A673 (cell line): ENCODE measurements at regions not wholly inside any gene's neighbourhood (a gene's known extent, or its start where the extent isn't known, plus 50 kb on each side); places are given as distances from the start of the nearest gene placed in this dataset.

Experiments
- BruUV-seq: library from RNA; stranded (reverse); fragments of 400-500 nt; replicated peaks from 2 replicates; lab custom pipeline; 2021; lab: Mats Ljungman, UMichigan
- CTCF ChIA-PET: fragments of 300-600 bp; sonication (Branson Sonifier 250); formaldehyde crosslinking; loops from one replicate; lab custom pipeline; 2022; ENCODE audit warnings: antibody characterized with exemption; lab: Charles Lee
- POLR2A ChIA-PET: fragments of 300-600 bp; sonication (Branson Sonifier 250); formaldehyde crosslinking; loops from one replicate; lab custom pipeline; 2022; ENCODE audit warnings: antibody characterized with exemption; ENCODE audit not compliant: low non-redundant PET; lab: Charles Lee
- DNase-seq: peaks from one replicate; pipeline ENCODE4 v3.0.0-alpha.2; 2015; ENCODE audit warnings: low spot score
- H3K27ac ChIP-seq: fragments of 200-600 bp; sonication (generic); 2 replicates; pipeline ENCODE4 v1.5.1; 2016; ENCODE audit warnings: mixed run types, low read depth, mild to moderate bottlenecking, mixed read lengths, antibody characterized with exemption, low read length; ENCODE audit not compliant: poor library complexity, severe bottlenecking
- H3K27me3 ChIP-seq: fragments of 200-600 bp; sonication (generic); replicated peaks from 2 replicates; pipeline ENCODE4 v1.6.1; 2017; ENCODE audit warnings: mixed run types, low read depth, mild to moderate bottlenecking, mixed read lengths, antibody characterized with exemption, low read length; ENCODE audit not compliant: insufficient read depth, poor library complexity
- H3K36me3 ChIP-seq: fragments of 200-600 bp; sonication (generic); 2 replicates; pipeline ENCODE4 v1.6.1; 2016; ENCODE audit warnings: mixed run types, mild to moderate bottlenecking, mixed read lengths, antibody characterized with exemption, low read length; ENCODE audit not compliant: insufficient read depth, poor library complexity, severe bottlenecking
- H3K4me1 ChIP-seq: fragments of 200-600 bp; sonication (generic); 2 replicates; pipeline ENCODE4 v1.6.1; 2017; ENCODE audit warnings: mixed run types, mild to moderate bottlenecking, mixed read lengths, antibody characterized with exemption, low read length; ENCODE audit not compliant: insufficient read depth, poor library complexity, severe bottlenecking
- H3K4me3 ChIP-seq: fragments of 200-600 bp; sonication (generic); 2 replicates; pipeline ENCODE4 v1.5.1; 2016; ENCODE audit warnings: low read depth, mixed run types, mild to moderate bottlenecking, mixed read lengths, low read length; ENCODE audit not compliant: poor library complexity, severe bottlenecking
- H3K9me3 ChIP-seq: fragments of 200-600 bp; sonication (generic); 2 replicates; pipeline ENCODE4 v1.6.1; 2016; ENCODE audit warnings: mixed run types, low read depth, mild to moderate bottlenecking, mixed read lengths, antibody characterized with exemption, low read length; ENCODE audit not compliant: poor library complexity, severe bottlenecking
- CTCF ChIP-seq: fragments of 300-800, 200-600 bp; sonication (generic); conservative IDR thresholded peaks from 2 replicates; pipeline ENCODE4 v1.5.1; 2017; ENCODE audit warnings: low read depth, mild to moderate bottlenecking, antibody characterized with exemption, low read length, moderate library complexity, mixed read lengths
- EZH2 ChIP-seq: fragments of 200-600 bp; sonication (generic); IDR thresholded peaks from 2 replicates; pipeline ENCODE4 v1.6.1; 2017; ENCODE audit warnings: borderline replicate concordance, low read depth, mild to moderate bottlenecking, mixed read lengths, antibody characterized with exemption, low read length; ENCODE audit not compliant: poor library complexity, severe bottlenecking
- intact Hi-C: fragments of 100-400 bp; cut with micrococcal nuclease; formaldehyde crosslinking; loops from one replicate; pipeline ENCODE4 v1.10.0; 2022; ENCODE audit not compliant: unreplicated experiment

DNA sequence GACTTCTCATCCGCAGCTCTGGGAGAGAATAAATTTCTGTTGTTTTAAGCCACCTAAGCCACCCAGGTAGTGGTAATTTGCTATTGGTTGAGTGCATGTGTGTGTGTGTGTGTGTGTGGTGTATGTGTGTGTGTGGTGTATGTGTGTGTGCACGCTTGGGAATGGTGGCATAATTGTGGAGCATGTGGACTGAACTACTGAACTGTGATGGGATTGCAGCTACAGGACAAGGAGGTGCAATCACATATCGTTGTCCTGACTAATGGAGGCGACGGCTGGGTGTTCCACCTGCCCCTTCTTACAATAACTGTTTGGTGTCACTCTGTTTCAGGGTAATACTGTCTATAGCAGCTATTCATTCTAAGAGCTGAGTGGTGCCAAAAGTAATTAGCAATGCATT, 448.7 kb upstream of the PFKP start:
- H3K27me3 ChIP-seq: peaks cover 26% of the 10 kb centered on the region
- no TSS peak for BruUV-seq
- H3K27ac ChIP-seq: no peak overlapping the region
- CTCF ChIA-PET: interaction anchor here (0.6 to 0.7 kb wide), 2 partner anchors 219 to 695 kb away, joined by 3 to 4 read pairs; no protein-coding TSS in a partner anchor
- POLR2A ChIA-PET: no interaction called here
- no peak overlapping the region for H3K4me3 ChIP-seq
- no peaks in the 10 kb centered on the region for H3K9me3 ChIP-seq
- intact Hi-C loops: no loop called here
- no peak for TF ChIP-seq CTCF
- no peak for TF ChIP-seq EZH2
- H3K4me1 ChIP-seq: peaks cover 5% of the 10 kb centered on the region
- H3K36me3 ChIP-seq: no peaks in the 10 kb centered on the region
- DNase-seq: no peak

DNA sequence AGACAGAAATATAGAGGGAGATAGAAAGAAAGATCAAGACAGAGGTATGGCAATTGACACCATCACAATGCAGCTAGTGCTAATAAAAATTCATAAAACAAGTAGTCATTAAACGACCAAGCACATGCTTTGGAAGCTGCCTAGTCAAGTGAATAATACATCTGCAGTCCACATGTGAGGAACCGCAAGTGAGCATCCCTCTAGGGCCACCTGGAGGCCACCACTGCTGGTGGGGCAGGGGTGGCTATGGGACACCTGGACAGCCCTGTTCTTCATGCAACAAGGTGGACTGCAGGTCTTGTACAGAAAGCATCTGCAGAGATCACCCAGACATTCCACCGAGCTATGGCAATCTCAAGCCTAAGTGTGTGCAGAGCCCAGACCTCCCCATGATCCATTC, 451.1 kb upstream of the PFKP start:
- H3K27ac ChIP-seq: no peak overlapping the region
- no peak for TF ChIP-seq EZH2
- no peak for TF ChIP-seq CTCF
- H3K4me1 ChIP-seq: peaks cover 5% of the 10 kb centered on the region
- BruUV-seq: no TSS peak
- DNase-seq: no peak
- POLR2A ChIA-PET: no interaction called here
- H3K9me3 ChIP-seq: no peaks in the 10 kb centered on the region
- H3K4me3 ChIP-seq: no peak overlapping the region
- no peaks in the 10 kb centered on the region for H3K36me3 ChIP-seq
- CTCF ChIA-PET: no interaction called here
- H3K27me3 ChIP-seq: peaks cover 50% of the 10 kb centered on the region
- intact Hi-C loops: no loop called here

- H3K27ac ChIP-seq: no peak overlapping the region
- peaks cover 81% of the 10 kb centered on the region for H3K27me3 ChIP-seq
- H3K9me3 ChIP-seq: no peaks in the 10 kb centered on the region
- ChIA-PET CTCF (no interaction called here), POLR2A (no interaction called here)
- DNase-seq: no peak
- no peaks in the 10 kb centered on the region for H3K4me1 ChIP-seq
- no peaks in the 10 kb centered on the region for H3K36me3 ChIP-seq
- TF ChIP-seq CTCF: no peak
- TF ChIP-seq EZH2: no peak
- BruUV-seq: no TSS peak
- H3K4me3 ChIP-seq: no peak overlapping the region
- intact Hi-C loops: no loop called here
Observed at GRCh38 chr10:2611603-2612002, 455.7 kb upstream of the PFKP start.
